ENCODE measurements at regions not wholly inside any gene's neighbourhood (a gene's known extent, or its start where the extent isn't known, plus 50 kb on each side); places are given as distances from the start of the nearest gene placed in this dataset.

- no peak for DNase-seq
Measured at GRCh38 chr16:8373676-8374431, 216.5 kb downstream of the TMEM114 start.

- no peak for DNase-seq
Measured at GRCh38 chr16:8372141-8372540, 218.2 kb downstream of the TMEM114 start.

GRCh38 chr16:8370374-8371270 lies 219.7 kb downstream of the TMEM114 start:
- no peak for DNase-seq

GRCh38 chr16:8358937-8359336 lies 231.4 kb downstream of the TMEM114 start:
- no peak for DNase-seq

- peak; percentile 42 for DNase-seq
Measured at GRCh38 chr16:8355675-8356074, 234.6 kb downstream of the TMEM114 start.

GRCh38 chr16:8346294-8346693 lies 244.0 kb downstream of the TMEM114 start:
- no peak for DNase-seq

GRCh38 chr16:8342276-8342675 lies 248.0 kb downstream of the TMEM114 start:
- DNase-seq: peak; percentile 20

GRCh38 chr16:8330761-8331160 lies 259.6 kb downstream of the TMEM114 start:
- DNase-seq: no peak

GRCh38 chr16:8326232-8326631 lies 264.1 kb downstream of the TMEM114 start:
- no peak for DNase-seq

- DNase-seq: no peak
Measured at GRCh38 chr16:8323153-8323552, 267.2 kb downstream of the TMEM114 start.

GRCh38 chr16:8320131-8320530 lies 270.2 kb downstream of the TMEM114 start:
- peak; percentile 2 for DNase-seq

- peak; percentile 33 for DNase-seq
Measured at GRCh38 chr16:8310816-8311215, 279.5 kb downstream of the TMEM114 start.

- DNase-seq: no peak
Measured at GRCh38 chr16:8310323-8310722, 280.0 kb downstream of the TMEM114 start.

GRCh38 chr16:8305201-8305600 lies 285.1 kb downstream of the TMEM114 start:
- no peak for DNase-seq

- DNase-seq: no peak
Measured at GRCh38 chr16:8299635-8300034, 290.7 kb downstream of the TMEM114 start.

- no peak for DNase-seq
Measured at GRCh38 chr16:8295513-8296237, 294.6 kb downstream of the TMEM114 start.

- DNase-seq: no peak
Measured at GRCh38 chr16:8293413-8293812, 296.9 kb downstream of the TMEM114 start.

GRCh38 chr16:8292271-8292670 lies 298.0 kb downstream of the TMEM114 start:
- no peak for DNase-seq

- no peak for DNase-seq
Measured at GRCh38 chr16:8286348-8286747, 304.0 kb downstream of the TMEM114 start.

- no peak for DNase-seq
Measured at GRCh38 chr16:8283195-8283594, 307.1 kb downstream of the TMEM114 start.

GRCh38 chr16:8278031-8278580 lies 312.2 kb downstream of the TMEM114 start:
- no peak for DNase-seq

- no peak for DNase-seq
Measured at GRCh38 chr16:8271344-8271743, 319.0 kb downstream of the TMEM114 start.

- no peak for DNase-seq
Measured at GRCh38 chr16:8262299-8262698, 328.0 kb downstream of the TMEM114 start.

Measured in NCI-H82 (cell line).